C4-2B (cell line): ENCODE measurements at regions not wholly inside any gene's neighbourhood (a gene's known extent, or its start where the extent isn't known, plus 50 kb on each side); places are given as distances from the start of the nearest gene placed in this dataset.

Experiments used
- H3K27ac ChIP-seq: fragments of 450-650 bp; 2 replicates; pipeline ENCODE4 v1.5.1; 2017
- CTCF ChIP-seq: fragments of 450-650 bp; conservative IDR thresholded peaks from 2 replicates; pipeline ENCODE4 v1.5.1; 2017; ENCODE audit warnings: mild to moderate bottlenecking
- ZFX ChIP-seq: fragments of 450-650 bp; IDR thresholded peaks from 2 replicates; pipeline ENCODE4 v1.6.1; 2017

- no peak for TF ChIP-seq CTCF
- no peak for TF ChIP-seq ZFX
- H3K27ac ChIP-seq, result no peak overlapping the region
These were observed 242.7 kb downstream of the OMA1 start for GRCh38 chr1:58303841-58304240.

GRCh38 chr1:58293388-58293787, 253.1 kb downstream of the OMA1 start:
- no peak for TF ChIP-seq ZFX
- TF ChIP-seq CTCF, result no peak
- no peak overlapping the region for H3K27ac ChIP-seq

- H3K27ac ChIP-seq, result no peak overlapping the region
These were observed 255.7 kb downstream of the OMA1 start for GRCh38 chr1:58290685-58291372.

GRCh38 chr1:58288624-58289142, 257.8 kb downstream of the OMA1 start:
- TF ChIP-seq ZFX, result no peak
- TF ChIP-seq CTCF, result no peak
- no peak overlapping the region for H3K27ac ChIP-seq

More at GRCh38 chr1:58290685-58291372, 255.7 kb downstream of the OMA1 start:
- no peak for TF ChIP-seq ZFX
- no peak for TF ChIP-seq CTCF

GRCh38 chr1:58287894-58288623, 258.5 kb downstream of the OMA1 start:
- no peak overlapping the region for H3K27ac ChIP-seq
- TF ChIP-seq CTCF (no peak), ZFX (no peak)

- H3K27ac ChIP-seq, result no peak overlapping the region
- TF ChIP-seq CTCF, result no peak
- TF ChIP-seq ZFX, result no peak
These were observed 262.4 kb downstream of the OMA1 start for GRCh38 chr1:58284225-58284510.
